Stimulated activated CD8-positive, alpha-beta memory T cell treated with anti-CD3 and anti-CD28 coated beads, Interleukin-15, amount 100 ng/mL, for 1 hour (primary cell): ENCODE measurements at regions not wholly inside any gene's neighbourhood (a gene's known extent, or its start where the extent isn't known, plus 50 kb on each side); places are given as distances from the start of the nearest gene placed in this dataset.

Source experiments
- DNase-seq: peaks from one replicate; pipeline ENCODE4 v3.0.0-alpha.2; 2020; ENCODE audit warnings: low read depth

- DNase-seq: no peak
These were observed 78.1 kb downstream of the ASB9 start for GRCh38 chrX:15191830-15192229.

GRCh38 chrX:15188039-15188438, 81.8 kb downstream of the ASB9 start:
- DNase-seq: no peak

- no peak for DNase-seq
These were observed 92.6 kb downstream of the ASB9 start for GRCh38 chrX:15177316-15177715.

- no peak for DNase-seq
These were observed 96.5 kb downstream of the ASB9 start for GRCh38 chrX:15173411-15173810.

- DNase-seq: no peak
These were observed 99.0 kb downstream of the ASB9 start for GRCh38 chrX:15170927-15171326.

- DNase-seq: no peak
These were observed 102.1 kb downstream of the ASB9 start for GRCh38 chrX:15167826-15168225.

- DNase-seq: no peak
These were observed 104.1 kb downstream of the ASB9 start for GRCh38 chrX:15165832-15166231.

- no peak for DNase-seq
These were observed 106.8 kb downstream of the ASB9 start for GRCh38 chrX:15163131-15163530.

GRCh38 chrX:15160558-15161095, 109.3 kb downstream of the ASB9 start:
- DNase-seq: no peak

- no peak for DNase-seq
These were observed 111.0 kb downstream of the ASB9 start for GRCh38 chrX:15158736-15159406.

- no peak for DNase-seq
These were observed 111.5 kb downstream of the ASB9 start for GRCh38 chrX:15158350-15158735.

GRCh38 chrX:15157624-15158023, 112.3 kb downstream of the ASB9 start:
- no peak for DNase-seq

- peak; percentile 4 for DNase-seq
These were observed 118.4 kb downstream of the ASB9 start for GRCh38 chrX:15151267-15152186.

GRCh38 chrX:15150586-15150985, 119.3 kb downstream of the ASB9 start:
- no peak for DNase-seq

GRCh38 chrX:15146515-15146914, 123.4 kb downstream of the ASB9 start:
- DNase-seq: no peak

GRCh38 chrX:15143825-15144121, 126.1 kb downstream of the ASB9 start:
- DNase-seq: no peak

GRCh38 chrX:15143050-15143824, 126.6 kb downstream of the ASB9 start:
- peak; percentile 21 for DNase-seq

GRCh38 chrX:15142084-15142715, 127.7 kb downstream of the ASB9 start:
- DNase-seq: no peak

GRCh38 chrX:15136795-15137194, 133.1 kb downstream of the ASB9 start:
- no peak for DNase-seq

GRCh38 chrX:15129412-15129811, 140.5 kb downstream of the ASB9 start:
- DNase-seq: no peak

- no peak for DNase-seq
These were observed 141.0 kb downstream of the ASB9 start for GRCh38 chrX:15128861-15129260.

- DNase-seq: no peak
These were observed 142.9 kb downstream of the ASB9 start for GRCh38 chrX:15127010-15127409.
